OCI-LY7 (cell line): ENCODE measurements at regions not wholly inside any gene's neighbourhood (a gene's known extent, or its start where the extent isn't known, plus 50 kb on each side); places are given as distances from the start of the nearest gene placed in this dataset.

Experiments used
- EZH2phosphoT487 ChIP-seq: fragments of 200-600 bp; sonication (generic); IDR thresholded peaks from 2 replicates; pipeline ENCODE4 v1.6.1; 2018; ENCODE audit warnings: low read depth, borderline replicate concordance, mild to moderate bottlenecking, mixed run types, antibody characterized with exemption, low read length, moderate library complexity, mixed read lengths
- TF ChIP-seq, protein P1 (sequence below): fragments of 200-600 bp; sonication (generic); conservative IDR thresholded peaks from 2 replicates; pipeline ENCODE4 v1.5.1; 2014; ENCODE audit warnings: mild to moderate bottlenecking, antibody characterized with exemption, low read length, moderate library complexity, mixed read lengths

DNA sequence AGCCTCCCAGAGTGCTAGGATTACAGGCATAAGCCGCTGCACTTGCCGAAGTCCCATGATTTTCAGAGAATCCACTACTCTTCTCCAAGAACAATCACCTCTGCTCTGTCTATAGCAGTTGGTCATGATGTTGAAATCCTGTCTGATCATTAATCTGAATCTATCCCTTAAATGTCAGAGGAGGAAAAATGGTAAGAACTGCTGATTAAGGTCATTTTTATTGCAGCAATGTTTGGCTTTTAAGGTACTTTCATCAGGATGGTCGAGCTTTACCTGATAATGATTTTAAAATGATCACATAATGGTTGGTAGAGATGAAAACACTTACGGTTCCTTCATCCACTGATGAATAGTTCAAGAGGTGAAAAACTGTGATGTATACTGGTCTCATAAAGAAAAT lies 968.6 kb downstream of the TLE4 start:
- TF ChIP-seq, protein P1, sequence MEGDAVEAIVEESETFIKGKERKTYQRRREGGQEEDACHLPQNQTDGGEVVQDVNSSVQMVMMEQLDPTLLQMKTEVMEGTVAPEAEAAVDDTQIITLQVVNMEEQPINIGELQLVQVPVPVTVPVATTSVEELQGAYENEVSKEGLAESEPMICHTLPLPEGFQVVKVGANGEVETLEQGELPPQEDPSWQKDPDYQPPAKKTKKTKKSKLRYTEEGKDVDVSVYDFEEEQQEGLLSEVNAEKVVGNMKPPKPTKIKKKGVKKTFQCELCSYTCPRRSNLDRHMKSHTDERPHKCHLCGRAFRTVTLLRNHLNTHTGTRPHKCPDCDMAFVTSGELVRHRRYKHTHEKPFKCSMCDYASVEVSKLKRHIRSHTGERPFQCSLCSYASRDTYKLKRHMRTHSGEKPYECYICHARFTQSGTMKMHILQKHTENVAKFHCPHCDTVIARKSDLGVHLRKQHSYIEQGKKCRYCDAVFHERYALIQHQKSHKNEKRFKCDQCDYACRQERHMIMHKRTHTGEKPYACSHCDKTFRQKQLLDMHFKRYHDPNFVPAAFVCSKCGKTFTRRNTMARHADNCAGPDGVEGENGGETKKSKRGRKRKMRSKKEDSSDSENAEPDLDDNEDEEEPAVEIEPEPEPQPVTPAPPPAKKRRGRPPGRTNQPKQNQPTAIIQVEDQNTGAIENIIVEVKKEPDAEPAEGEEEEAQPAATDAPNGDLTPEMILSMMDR, result no peak
- no peak for TF ChIP-seq EZH2phosphoT487
